ENCODE measurements at regions not wholly inside any gene's neighbourhood (a gene's known extent, or its start where the extent isn't known, plus 50 kb on each side); places are given as distances from the start of the nearest gene placed in this dataset.
"Not testable (repeated sequence)": the region's sequence is repeated elsewhere in the genome, so short reads cannot be mapped to it uniquely, and the experiment has no call there.

GRCh38 chr4:146124023-146124680 lies 51.4 kb upstream of the LSM6 start:
- no peak for DNase-seq

GRCh38 chr4:146123231-146123630 lies 52.3 kb upstream of the LSM6 start:
- DNase-seq = no peak

DNA sequence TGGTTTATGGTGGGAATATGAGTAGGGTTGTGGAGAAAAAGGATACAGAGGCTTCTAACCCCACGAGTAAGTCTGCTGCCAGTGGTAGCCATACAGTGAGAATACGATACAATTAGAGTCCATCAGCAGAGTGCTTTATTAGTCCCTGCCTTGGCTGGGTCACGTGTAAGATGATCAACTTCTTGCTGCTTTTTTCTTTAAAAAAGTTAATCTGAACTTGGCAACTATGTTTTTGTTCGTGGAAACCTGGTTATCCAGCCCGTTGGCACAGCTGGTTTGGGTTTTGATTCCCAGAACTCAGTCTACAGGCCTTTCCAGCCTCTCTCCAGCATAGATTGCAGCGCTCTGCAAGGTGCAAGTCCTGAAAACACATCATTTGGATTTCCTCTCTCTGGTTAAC lies 53.1 kb upstream of the LSM6 start:
- no peak for DNase-seq

DNA sequence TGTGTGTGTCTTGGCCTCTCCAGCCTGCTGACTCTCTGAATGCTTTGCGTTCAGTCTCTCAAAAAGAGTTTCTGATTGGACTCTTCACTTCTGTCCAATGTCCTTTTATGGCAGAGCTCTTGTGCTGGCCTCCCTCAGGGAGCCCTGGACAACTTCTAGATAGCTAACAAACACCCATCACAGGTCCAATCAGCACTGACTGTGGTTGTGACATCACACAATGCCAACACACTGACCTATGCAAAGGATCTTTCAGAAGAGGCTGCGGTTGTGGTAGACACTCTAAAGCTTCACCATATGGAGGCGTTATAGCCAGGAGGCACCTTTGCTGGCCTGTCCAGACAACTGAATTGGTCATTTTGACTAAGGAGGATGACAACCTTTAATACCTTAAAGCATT lies 53.8 kb upstream of the LSM6 start:
- DNase-seq = no peak

DNA sequence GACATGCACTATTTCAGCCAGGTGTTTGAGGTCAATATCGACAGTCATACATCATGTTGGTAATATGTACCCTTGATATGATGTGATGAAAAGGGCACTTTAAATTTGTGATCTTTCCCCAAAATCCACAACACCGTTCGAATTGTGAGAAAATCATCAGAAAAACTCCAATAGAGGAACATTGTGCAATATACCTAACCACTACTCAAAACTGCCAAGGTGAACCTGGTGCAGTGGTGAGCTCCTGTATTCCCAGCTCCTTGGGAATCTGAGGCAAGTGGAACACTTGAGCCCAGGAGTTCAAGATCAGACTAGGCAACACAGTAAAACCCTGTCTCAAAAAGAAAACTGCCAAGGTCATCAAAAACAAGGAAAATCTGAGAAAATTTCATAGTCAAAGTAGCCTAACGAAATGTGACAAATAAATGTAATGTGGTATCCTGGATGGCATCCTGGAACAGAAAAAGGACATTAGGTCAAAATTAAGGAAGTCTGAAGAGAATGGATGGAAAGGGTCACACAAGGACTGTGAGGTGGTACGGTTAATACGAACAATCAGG lies 55.6 kb upstream of the LSM6 start:
- no peak for DNase-seq

GRCh38 chr4:146114066-146114465 lies 61.5 kb upstream of the LSM6 start:
- no peak for DNase-seq

- no peak for DNase-seq
Measured at GRCh38 chr4:146113171-146113570, 62.3 kb upstream of the LSM6 start.

- no peak for DNase-seq
Measured at GRCh38 chr4:146112389-146112788, 63.1 kb upstream of the LSM6 start.

- DNase-seq = no peak
Measured at GRCh38 chr4:146110871-146111485, 64.5 kb upstream of the LSM6 start.

- DNase-seq = no peak
Measured at GRCh38 chr4:146108756-146109155, 66.8 kb upstream of the LSM6 start.

- no peak for DNase-seq
Measured at GRCh38 chr4:146107587-146108240, 67.8 kb upstream of the LSM6 start.

GRCh38 chr4:146105464-146105863 lies 70.1 kb upstream of the LSM6 start:
- no peak for DNase-seq

DNA sequence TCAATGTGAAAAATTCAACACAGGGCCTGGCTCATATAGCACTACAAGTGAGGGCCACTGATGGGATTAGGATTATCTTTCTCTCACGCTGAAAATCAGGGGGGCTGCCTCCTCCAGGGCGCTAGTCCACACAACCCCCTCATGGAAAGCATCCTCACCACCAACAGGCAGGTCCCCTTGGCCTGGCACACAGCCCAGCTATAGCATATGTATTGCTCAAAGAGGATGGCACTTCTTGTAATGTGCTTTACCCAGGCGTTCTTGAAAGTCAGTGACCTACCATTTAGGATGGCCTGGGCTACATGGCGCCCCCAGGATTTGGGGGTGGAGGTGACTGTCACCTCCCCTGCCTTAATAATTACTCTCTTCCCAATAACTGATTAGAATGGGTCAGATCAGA lies 71.0 kb upstream of the LSM6 start:
- DNase-seq = no peak

- not testable (repeated sequence) for DNase-seq
Measured at GRCh38 chr4:146104052-146104451, 71.5 kb upstream of the LSM6 start.

- DNase-seq = no peak
Measured at GRCh38 chr4:146099585-146099984, 75.9 kb upstream of the LSM6 start.

DNA sequence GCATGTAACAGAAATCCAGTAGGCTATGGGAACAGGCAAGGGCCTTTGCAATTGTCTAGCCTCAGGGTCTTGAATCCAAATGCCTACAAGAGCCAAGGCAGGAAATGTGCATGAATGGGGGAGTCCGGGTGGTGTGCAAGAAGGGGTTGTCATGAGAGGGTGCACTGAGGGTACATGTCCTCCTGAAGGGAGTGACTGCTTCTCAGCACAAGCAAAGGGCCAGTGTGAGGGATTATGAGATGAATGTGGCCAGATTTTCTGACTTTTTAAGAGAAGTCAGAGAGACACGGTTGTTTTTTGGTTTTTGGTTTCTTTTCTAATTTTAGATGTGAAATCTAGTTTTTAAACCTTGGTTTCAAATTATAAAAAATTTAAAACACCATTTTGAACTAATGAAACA lies 76.5 kb upstream of the LSM6 start:
- DNase-seq = no peak

- no peak for DNase-seq
Measured at GRCh38 chr4:146098397-146098796, 77.1 kb upstream of the LSM6 start.

GRCh38 chr4:146096371-146096770 lies 79.1 kb upstream of the LSM6 start:
- DNase-seq = no peak

DNA sequence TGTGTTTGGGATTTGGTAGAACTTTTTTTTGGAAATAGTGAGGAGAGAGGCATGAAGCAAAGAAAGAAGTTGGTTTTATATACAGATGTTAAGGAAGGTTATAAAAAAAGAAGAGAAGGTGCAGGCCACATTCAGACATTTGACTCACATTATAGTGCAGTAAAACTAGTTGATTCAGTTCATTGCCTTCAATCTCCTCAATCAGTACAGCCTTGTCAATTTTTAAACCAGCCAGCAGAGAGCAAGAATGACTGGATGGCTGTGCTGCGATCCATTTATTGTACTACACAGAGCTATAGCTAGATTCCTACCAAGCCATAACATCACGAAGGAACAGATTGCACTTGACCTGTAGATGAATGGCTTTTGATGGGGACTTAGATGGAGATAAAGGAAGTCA lies 79.7 kb upstream of the LSM6 start:
- no peak for DNase-seq

- peak; percentile 17 to 20 for DNase-seq
Measured at GRCh38 chr4:146095091-146095690, 80.3 kb upstream of the LSM6 start.

GRCh38 chr4:146088690-146089089 lies 86.8 kb upstream of the LSM6 start:
- DNase-seq = no peak

DNA sequence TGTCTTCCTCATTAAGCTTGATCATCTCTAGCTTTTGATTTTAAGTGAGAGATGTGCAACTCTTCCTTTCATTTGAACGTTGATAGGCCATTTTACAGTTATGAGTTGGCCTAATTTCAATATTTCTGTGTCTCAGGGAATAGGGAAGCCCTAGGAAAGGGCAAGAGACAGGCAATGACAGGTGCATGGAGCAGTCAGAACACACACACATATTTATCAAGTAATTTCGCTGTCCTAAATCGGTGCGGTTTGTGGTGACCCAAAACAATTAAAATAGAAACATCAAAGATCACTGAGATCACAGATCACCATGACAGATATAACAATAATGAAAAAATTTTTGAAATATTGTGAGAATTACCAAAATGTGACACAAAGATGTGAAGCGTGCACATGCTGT lies 87.7 kb upstream of the LSM6 start:
- no peak for DNase-seq

DNA sequence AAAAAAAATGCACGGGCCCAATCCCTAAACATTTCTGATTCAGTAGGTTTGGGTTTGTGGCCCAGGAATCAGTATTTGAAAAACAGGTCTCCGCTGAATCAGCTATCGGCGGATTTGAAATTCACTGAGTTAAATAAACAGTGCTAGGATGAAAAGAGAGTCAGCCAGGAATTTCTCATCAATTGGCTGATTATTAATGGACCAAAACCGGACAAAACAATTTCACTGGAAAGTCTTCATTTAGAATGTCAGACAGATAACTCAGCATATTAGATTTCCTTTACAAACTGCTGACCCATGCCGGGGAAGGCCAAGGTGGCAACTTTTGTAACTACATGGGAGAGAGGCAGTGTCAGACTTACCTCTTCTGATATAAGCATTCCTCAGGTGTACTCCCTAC lies 99.4 kb upstream of the LSM6 start:
- DNase-seq = no peak

GRCh38 chr4:146073517-146073916 lies 102.0 kb upstream of the LSM6 start:
- DNase-seq = no peak

Data from stimulated activated CD4-positive, alpha-beta T cell treated with anti-CD3 and anti-CD28 coated beads, Interleukin-2, amount 100 ng/mL, for 24 hours (primary cell).